ENCODE measurements at regions not wholly inside any gene's neighbourhood (a gene's known extent, or its start where the extent isn't known, plus 50 kb on each side); places are given as distances from the start of the nearest gene placed in this dataset.

DNA sequence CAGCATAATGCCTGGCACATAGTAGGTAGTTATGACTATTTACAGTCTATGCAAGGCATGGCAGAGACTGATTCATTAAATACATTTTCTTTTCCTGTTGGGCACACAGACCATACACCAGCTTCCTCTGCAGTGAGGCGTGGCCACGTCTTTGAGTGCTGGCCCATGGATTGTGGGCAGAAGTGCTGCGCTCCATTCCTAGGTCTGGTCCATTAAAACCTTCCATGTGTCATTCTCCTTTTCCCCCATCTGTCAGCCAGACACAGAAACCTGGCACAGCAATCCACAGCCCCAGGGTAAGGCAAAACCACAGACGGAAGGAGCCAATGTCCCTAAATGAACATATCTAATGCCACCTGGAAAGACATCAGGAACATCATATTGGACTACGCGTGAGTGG lies 141.9 kb downstream of the TTC32 start:
- no peak for DNase-seq (ENCODE audit: low read depth)
- TF ChIP-seq MAX (IDR thresholded peaks at IDR 0.05; ENCODE audit: low read depth, low read length) (no peak), POLR2A (IDR thresholded peaks at IDR 0.05; ENCODE audit: extremely low read depth, insufficient read length) (no peak), MYC (IDR thresholded peaks at IDR 0.05; ENCODE audit: low read depth, low read length) (no peak)
- TF ChIP-seq, protein P1, sequence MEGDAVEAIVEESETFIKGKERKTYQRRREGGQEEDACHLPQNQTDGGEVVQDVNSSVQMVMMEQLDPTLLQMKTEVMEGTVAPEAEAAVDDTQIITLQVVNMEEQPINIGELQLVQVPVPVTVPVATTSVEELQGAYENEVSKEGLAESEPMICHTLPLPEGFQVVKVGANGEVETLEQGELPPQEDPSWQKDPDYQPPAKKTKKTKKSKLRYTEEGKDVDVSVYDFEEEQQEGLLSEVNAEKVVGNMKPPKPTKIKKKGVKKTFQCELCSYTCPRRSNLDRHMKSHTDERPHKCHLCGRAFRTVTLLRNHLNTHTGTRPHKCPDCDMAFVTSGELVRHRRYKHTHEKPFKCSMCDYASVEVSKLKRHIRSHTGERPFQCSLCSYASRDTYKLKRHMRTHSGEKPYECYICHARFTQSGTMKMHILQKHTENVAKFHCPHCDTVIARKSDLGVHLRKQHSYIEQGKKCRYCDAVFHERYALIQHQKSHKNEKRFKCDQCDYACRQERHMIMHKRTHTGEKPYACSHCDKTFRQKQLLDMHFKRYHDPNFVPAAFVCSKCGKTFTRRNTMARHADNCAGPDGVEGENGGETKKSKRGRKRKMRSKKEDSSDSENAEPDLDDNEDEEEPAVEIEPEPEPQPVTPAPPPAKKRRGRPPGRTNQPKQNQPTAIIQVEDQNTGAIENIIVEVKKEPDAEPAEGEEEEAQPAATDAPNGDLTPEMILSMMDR (IDR thresholded peaks at IDR 0.05; ENCODE audit: low read depth, low read length) = no peak

GRCh38 chr2:19758658-19759057 lies 143.1 kb downstream of the TTC32 start:
- no peak for DNase-seq (ENCODE audit: low read depth)
- H3K4me3 ChIP-seq (ENCODE audit: low read depth, low read length) = no peak overlapping the region
- TF ChIP-seq MYC (IDR thresholded peaks at IDR 0.05; ENCODE audit: low read depth, low read length) (no peak), POLR2A (IDR thresholded peaks at IDR 0.05; ENCODE audit: extremely low read depth, insufficient read length) (no peak), MAX (IDR thresholded peaks at IDR 0.05; ENCODE audit: low read depth, low read length) (no peak)
- TF ChIP-seq, protein P1 (IDR thresholded peaks at IDR 0.05; ENCODE audit: low read depth, low read length) = no peak

More for the DNA sequence above, 141.9 kb downstream of the TTC32 start:
- H3K4me3 ChIP-seq (ENCODE audit: low read depth, low read length) = no peak overlapping the region

GRCh38 chr2:19757586-19757985 lies 144.2 kb downstream of the TTC32 start:
- no peak for DNase-seq (ENCODE audit: low read depth)
- TF ChIP-seq MAX (IDR thresholded peaks at IDR 0.05; ENCODE audit: low read depth, low read length) (no peak), POLR2A (IDR thresholded peaks at IDR 0.05; ENCODE audit: extremely low read depth, insufficient read length) (no peak), MYC (IDR thresholded peaks at IDR 0.05; ENCODE audit: low read depth, low read length) (no peak)
- TF ChIP-seq, protein P1 (IDR thresholded peaks at IDR 0.05; ENCODE audit: low read depth, low read length) = no peak
- H3K4me3 ChIP-seq (ENCODE audit: low read depth, low read length) = no peak overlapping the region

DNA sequence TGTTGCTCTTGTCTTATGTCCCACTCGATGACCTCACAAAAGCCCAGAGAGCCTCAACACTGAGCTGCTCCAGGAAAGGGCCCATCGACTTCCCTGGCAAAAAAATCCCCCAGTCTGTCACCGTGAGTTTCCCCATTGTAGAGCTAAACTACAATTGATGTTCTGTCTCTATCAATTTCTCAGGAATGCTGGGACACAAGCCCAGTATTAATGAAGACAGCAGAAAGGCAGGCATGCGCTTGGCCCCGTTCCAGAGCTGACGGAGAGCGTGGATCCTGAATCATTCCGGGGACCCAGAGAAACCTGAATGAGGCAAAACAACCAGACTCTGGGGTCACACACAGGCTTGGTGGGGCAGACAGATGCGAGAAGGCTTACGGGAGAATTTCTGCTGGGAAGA lies 146.9 kb downstream of the TTC32 start:
- no peak for DNase-seq (ENCODE audit: low read depth)
- TF ChIP-seq POLR2A (IDR thresholded peaks at IDR 0.05; ENCODE audit: extremely low read depth, insufficient read length) = no peak
- TF ChIP-seq, protein P1 (IDR thresholded peaks at IDR 0.05; ENCODE audit: low read depth, low read length) = no peak
- TF ChIP-seq MAX (IDR thresholded peaks at IDR 0.05; ENCODE audit: low read depth, low read length) = no peak
- TF ChIP-seq MYC (IDR thresholded peaks at IDR 0.05; ENCODE audit: low read depth, low read length) = no peak

DNA sequence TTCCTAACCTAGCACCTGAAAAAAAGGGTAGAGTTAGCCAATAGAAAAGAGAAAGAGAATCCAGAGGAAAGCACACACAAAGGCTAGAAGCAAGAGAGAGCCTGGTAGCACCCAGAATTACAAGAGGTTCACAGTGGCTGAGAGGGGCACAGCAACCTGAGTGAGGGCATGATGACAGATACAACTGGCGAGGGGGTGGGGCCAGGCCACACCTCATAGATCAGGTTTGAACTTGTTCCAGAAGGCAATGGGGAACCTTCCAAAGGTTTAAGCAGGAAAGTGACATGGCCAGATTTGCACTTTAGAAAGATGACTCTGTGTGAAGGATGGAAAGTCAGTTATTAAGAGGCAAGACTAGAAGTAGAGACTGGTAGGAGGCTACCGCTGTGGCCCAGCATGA lies 148.0 kb downstream of the TTC32 start:
- no peak overlapping the region for H3K4me3 ChIP-seq (ENCODE audit: low read depth, low read length)
- TF ChIP-seq, protein P1 (IDR thresholded peaks at IDR 0.05; ENCODE audit: low read depth, low read length) = no peak
- no peak for TF ChIP-seq MAX (IDR thresholded peaks at IDR 0.05; ENCODE audit: low read depth, low read length)
- no peak for TF ChIP-seq MYC (IDR thresholded peaks at IDR 0.05; ENCODE audit: low read depth, low read length)
- no peak for TF ChIP-seq POLR2A (IDR thresholded peaks at IDR 0.05; ENCODE audit: extremely low read depth, insufficient read length)
- no peak for DNase-seq (ENCODE audit: low read depth)

More for the DNA sequence above, 146.9 kb downstream of the TTC32 start:
- no peak overlapping the region for H3K4me3 ChIP-seq (ENCODE audit: low read depth, low read length)

DNA sequence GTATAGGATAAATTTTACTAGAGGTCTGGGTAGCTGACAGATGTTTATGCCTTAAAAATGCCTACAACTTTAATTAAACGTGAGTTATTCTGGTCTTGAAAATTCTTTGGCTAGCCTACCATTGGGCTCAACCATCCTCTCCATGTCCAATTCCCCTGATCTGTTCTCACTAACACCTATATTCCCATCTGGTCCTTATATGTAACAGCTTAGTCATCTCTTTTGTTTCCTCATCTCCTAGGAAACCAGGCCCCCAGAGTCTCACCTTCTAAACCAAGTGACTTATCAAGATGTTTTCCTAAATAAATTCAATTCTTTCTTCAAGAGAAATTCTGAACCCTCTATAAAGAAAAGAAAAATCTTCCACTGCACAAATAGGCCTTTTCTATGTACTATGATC lies 148.5 kb downstream of the TTC32 start:
- TF ChIP-seq MAX (IDR thresholded peaks at IDR 0.05; ENCODE audit: low read depth, low read length) = no peak
- no peak for TF ChIP-seq MYC (IDR thresholded peaks at IDR 0.05; ENCODE audit: low read depth, low read length)
- TF ChIP-seq, protein P1 (IDR thresholded peaks at IDR 0.05; ENCODE audit: low read depth, low read length) = no peak
- TF ChIP-seq POLR2A (IDR thresholded peaks at IDR 0.05; ENCODE audit: extremely low read depth, insufficient read length) = no peak
- H3K4me3 ChIP-seq (ENCODE audit: low read depth, low read length) = no peak overlapping the region
- no peak for DNase-seq (ENCODE audit: low read depth)
